ENCODE measurements at regions not wholly inside any gene's neighbourhood (a gene's known extent, or its start where the extent isn't known, plus 50 kb on each side); places are given as distances from the start of the nearest gene placed in this dataset.

- H3K4me3 ChIP-seq: no peak overlapping the region
- TF ChIP-seq, protein P1, sequence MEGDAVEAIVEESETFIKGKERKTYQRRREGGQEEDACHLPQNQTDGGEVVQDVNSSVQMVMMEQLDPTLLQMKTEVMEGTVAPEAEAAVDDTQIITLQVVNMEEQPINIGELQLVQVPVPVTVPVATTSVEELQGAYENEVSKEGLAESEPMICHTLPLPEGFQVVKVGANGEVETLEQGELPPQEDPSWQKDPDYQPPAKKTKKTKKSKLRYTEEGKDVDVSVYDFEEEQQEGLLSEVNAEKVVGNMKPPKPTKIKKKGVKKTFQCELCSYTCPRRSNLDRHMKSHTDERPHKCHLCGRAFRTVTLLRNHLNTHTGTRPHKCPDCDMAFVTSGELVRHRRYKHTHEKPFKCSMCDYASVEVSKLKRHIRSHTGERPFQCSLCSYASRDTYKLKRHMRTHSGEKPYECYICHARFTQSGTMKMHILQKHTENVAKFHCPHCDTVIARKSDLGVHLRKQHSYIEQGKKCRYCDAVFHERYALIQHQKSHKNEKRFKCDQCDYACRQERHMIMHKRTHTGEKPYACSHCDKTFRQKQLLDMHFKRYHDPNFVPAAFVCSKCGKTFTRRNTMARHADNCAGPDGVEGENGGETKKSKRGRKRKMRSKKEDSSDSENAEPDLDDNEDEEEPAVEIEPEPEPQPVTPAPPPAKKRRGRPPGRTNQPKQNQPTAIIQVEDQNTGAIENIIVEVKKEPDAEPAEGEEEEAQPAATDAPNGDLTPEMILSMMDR (IDR thresholded peaks at IDR 0.05): no peak
- no peak for TF ChIP-seq POLR2A (IDR thresholded peaks at IDR 0.05)
- no peaks in the 10 kb centered on the region for H3K36me3 ChIP-seq (ENCODE audit: low read depth, missing control alignments)
- no peak for DNase-seq
- intact Hi-C loops (cut with DNase I; ENCODE audit: low total_unique reads): no loop called here
- H3K27ac ChIP-seq: no peak overlapping the region
- peaks cover 13% of the 10 kb centered on the region for H3K4me1 ChIP-seq
- 62 to 76% methylated on average over 2 of the region's 2 CpGs for WGBS, 2 donors
- H3K27me3 ChIP-seq: no peaks in the 10 kb centered on the region
- H3K9me3 ChIP-seq: no peaks in the 10 kb centered on the region
Measured at GRCh38 chr10:4501306-4501705, 324.7 kb upstream of the AKR1E2 start.

GRCh38 chr10:4498711-4499251 lies 327.2 kb upstream of the AKR1E2 start:
- intact Hi-C loops (cut with DNase I; ENCODE audit: low total_unique reads): no loop called here
- H3K9me3 ChIP-seq: no peaks in the 10 kb centered on the region
- H3K27ac ChIP-seq: peak overlapping the region; percentile 62 to 74
- peaks cover 13% of the 10 kb centered on the region for H3K4me1 ChIP-seq
- 40 to 42% methylated on average over 6 of the region's 6 CpGs for WGBS, 2 donors
- H3K4me3 ChIP-seq: no peak overlapping the region
- no peak for DNase-seq
- no peaks in the 10 kb centered on the region for H3K27me3 ChIP-seq
- no peaks in the 10 kb centered on the region for H3K36me3 ChIP-seq (ENCODE audit: low read depth, missing control alignments)
- TF ChIP-seq, protein P1 (IDR thresholded peaks at IDR 0.05): no peak
- TF ChIP-seq POLR2A (IDR thresholded peaks at IDR 0.05): no peak

DNA sequence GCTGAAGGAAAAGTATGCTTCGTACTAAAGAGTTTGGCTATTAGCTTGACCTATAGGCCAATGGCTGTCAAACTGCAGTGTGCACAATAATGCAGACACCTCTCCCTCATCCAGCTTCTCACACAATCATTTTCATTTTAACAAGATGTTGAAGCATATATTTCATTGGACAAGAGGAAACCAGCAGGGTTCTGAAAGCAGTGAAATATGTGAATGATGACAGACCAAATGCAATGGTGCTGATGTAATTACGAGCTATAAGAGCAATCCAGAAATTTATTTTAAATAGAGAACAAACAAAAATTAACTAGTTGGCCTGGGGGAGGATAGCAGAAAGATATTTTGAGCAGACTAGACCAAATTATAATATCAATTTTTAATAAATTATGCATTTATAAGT lies 331.5 kb upstream of the AKR1E2 start:
- peaks cover 13% of the 10 kb centered on the region for H3K4me1 ChIP-seq
- no peaks in the 10 kb centered on the region for H3K9me3 ChIP-seq
- no peak overlapping the region for H3K27ac ChIP-seq
- no peak for TF ChIP-seq POLR2A (IDR thresholded peaks at IDR 0.05)
- TF ChIP-seq, protein P1 (IDR thresholded peaks at IDR 0.05): no peak
- intact Hi-C loops (cut with DNase I; ENCODE audit: low total_unique reads): no loop called here
- H3K4me3 ChIP-seq: no peak overlapping the region
- WGBS, 2 donors: 82 to 96% methylated on average over 2 of the region's 2 CpGs
- DNase-seq: no peak
- H3K36me3 ChIP-seq (ENCODE audit: low read depth, missing control alignments): no peaks in the 10 kb centered on the region
- H3K27me3 ChIP-seq: no peaks in the 10 kb centered on the region

GRCh38 chr10:4492202-4492601 lies 333.8 kb upstream of the AKR1E2 start:
- H3K9me3 ChIP-seq: no peaks in the 10 kb centered on the region
- TF ChIP-seq, protein P1 (IDR thresholded peaks at IDR 0.05): no peak
- TF ChIP-seq POLR2A (IDR thresholded peaks at IDR 0.05): no peak
- DNase-seq: no peak
- no peaks in the 10 kb centered on the region for H3K27me3 ChIP-seq
- WGBS, 2 donors: 93% methylated on average over 6 of the region's 6 CpGs
- intact Hi-C loops (cut with DNase I; ENCODE audit: low total_unique reads): no loop called here
- H3K27ac ChIP-seq: no peak overlapping the region
- no peaks in the 10 kb centered on the region for H3K4me1 ChIP-seq
- H3K4me3 ChIP-seq: no peak overlapping the region
- no peaks in the 10 kb centered on the region for H3K36me3 ChIP-seq (ENCODE audit: low read depth, missing control alignments)

- no peaks in the 10 kb centered on the region for H3K27me3 ChIP-seq
- 29 to 38% methylated on average over 1 of the region's 1 CpG for WGBS, 2 donors
- H3K9me3 ChIP-seq: no peaks in the 10 kb centered on the region
- no peak overlapping the region for H3K27ac ChIP-seq
- no peaks in the 10 kb centered on the region for H3K36me3 ChIP-seq (ENCODE audit: low read depth, missing control alignments)
- no peak for DNase-seq
- TF ChIP-seq, protein P1 (IDR thresholded peaks at IDR 0.05): no peak
- TF ChIP-seq POLR2A (IDR thresholded peaks at IDR 0.05): no peak
- no peaks in the 10 kb centered on the region for H3K4me1 ChIP-seq
- intact Hi-C loops (cut with DNase I; ENCODE audit: low total_unique reads): no loop called here
- no peak overlapping the region for H3K4me3 ChIP-seq
Measured at GRCh38 chr10:4488904-4489303, 337.1 kb upstream of the AKR1E2 start.

Data from testis (tissue), 2 donors.